ENCODE measurements at regions not wholly inside any gene's neighbourhood (a gene's known extent, or its start where the extent isn't known, plus 50 kb on each side); places are given as distances from the start of the nearest gene placed in this dataset.

GRCh38 chr7:76123316-76123715 lies 75.4 kb downstream of the MDH2 start:
- peaks cover 0 to 5% (median 0%) of the 10 kb centered on the region in 3 experiments for H3K27me3 ChIP-seq (ENCODE audit: control insufficient read depth in 3 of 3, insufficient read depth in 3 of 3, low read depth in 1 of 3, low read length in 3 of 3)
- no peak overlapping the region for H3K9ac ChIP-seq (ENCODE audit: low read depth, low read length, poor library complexity)
- DNase-seq (ENCODE audit: low spot score) = no peak
- no peak overlapping the region for H2BK12ac ChIP-seq (ENCODE audit: low read length)
- H2BK120ac ChIP-seq (ENCODE audit: low read depth, low read length) = no peak overlapping the region
- H3K36me3 ChIP-seq (replicated peaks in 1 of 2; ENCODE audit: control insufficient read depth in 2 of 2, insufficient read depth in 2 of 2, low read length in 2 of 2) = no peaks in the 10 kb centered on the region
- no peak overlapping the region for H3K18ac ChIP-seq (ENCODE audit: low read length)
- H4K91ac ChIP-seq (ENCODE audit: low read depth, low read length, poor library complexity) = no peak overlapping the region
- no CpG with 5 or more reads among the region's 4 CpGs for WGBS, 2 donors (ENCODE audit: extremely low coverage in 2 of 2, insufficient read length in 2 of 2, insufficient replicate concordance in 1 of 2)
- H3K4me3 ChIP-seq (ENCODE audit: low read length in 2 of 2) = no peak overlapping the region
- no peaks in the 10 kb centered on the region for H3K79me1 ChIP-seq (ENCODE audit: low read depth, low read length)
- H3K27ac ChIP-seq (replicated peaks; ENCODE audit: low read length) = no peak overlapping the region
- no peak overlapping the region for H4K8ac ChIP-seq (ENCODE audit: low read depth, low read length)
- H3K23ac ChIP-seq (ENCODE audit: low read depth, low read length, poor library complexity) = no peak overlapping the region
- H3K4ac ChIP-seq (ENCODE audit: low read length) = no peak overlapping the region
- H3K4me2 ChIP-seq (ENCODE audit: insufficient read depth, low read length, poor library complexity, severe bottlenecking) = no peak overlapping the region
- H3K14ac ChIP-seq (ENCODE audit: low read length) = no peak overlapping the region
- H2BK5ac ChIP-seq (ENCODE audit: low read length) = no peak overlapping the region
- no peak overlapping the region for H2AK5ac ChIP-seq (ENCODE audit: low read depth, low read length)
- no peaks in the 10 kb centered on the region for H3K9me3 ChIP-seq (replicated peaks in 1 of 2; ENCODE audit: control insufficient read depth in 2 of 2, insufficient read depth in 1 of 2, low read depth in 1 of 2, low read length in 2 of 2)
- no peak overlapping the region for H2BK15ac ChIP-seq (ENCODE audit: low read length)
- no peaks in the 10 kb centered on the region for H3K4me1 ChIP-seq (ENCODE audit: control insufficient read depth in 2 of 2, insufficient read depth in 1 of 2, low read depth in 1 of 2, low read length in 2 of 2)
- no peak overlapping the region for H2AFZ ChIP-seq (ENCODE audit: low read length)

- no peak overlapping the region for H2BK5ac ChIP-seq (ENCODE audit: low read length)
- no peaks in the 10 kb centered on the region for H3K4me1 ChIP-seq (ENCODE audit: control insufficient read depth in 2 of 2, insufficient read depth in 1 of 2, low read depth in 1 of 2, low read length in 2 of 2)
- H2AK5ac ChIP-seq (ENCODE audit: low read depth, low read length) = no peak overlapping the region
- no peak overlapping the region for H2BK15ac ChIP-seq (ENCODE audit: low read length)
- H3K9me3 ChIP-seq (replicated peaks in 1 of 2; ENCODE audit: control insufficient read depth in 2 of 2, insufficient read depth in 1 of 2, low read depth in 1 of 2, low read length in 2 of 2) = no peaks in the 10 kb centered on the region
- no peak overlapping the region for H3K4me3 ChIP-seq (ENCODE audit: low read length in 2 of 2)
- H3K14ac ChIP-seq (ENCODE audit: low read length) = no peak overlapping the region
- H4K8ac ChIP-seq (ENCODE audit: low read depth, low read length) = no peak overlapping the region
- H3K4ac ChIP-seq (ENCODE audit: low read length) = no peak overlapping the region
- peaks cover 0 to 13% (median 0%) of the 10 kb centered on the region in 3 experiments for H3K27me3 ChIP-seq (ENCODE audit: control insufficient read depth in 3 of 3, insufficient read depth in 3 of 3, low read depth in 1 of 3, low read length in 3 of 3)
- H3K23ac ChIP-seq (ENCODE audit: low read depth, low read length, poor library complexity) = no peak overlapping the region
- no peak overlapping the region for H2BK12ac ChIP-seq (ENCODE audit: low read length)
- H3K18ac ChIP-seq (ENCODE audit: low read length) = no peak overlapping the region
- no peak overlapping the region for H3K27ac ChIP-seq (replicated peaks; ENCODE audit: low read length)
- H3K36me3 ChIP-seq (replicated peaks in 1 of 2; ENCODE audit: control insufficient read depth in 2 of 2, insufficient read depth in 2 of 2, low read length in 2 of 2) = no peaks in the 10 kb centered on the region
- H4K91ac ChIP-seq (ENCODE audit: low read depth, low read length, poor library complexity) = no peak overlapping the region
- H2BK120ac ChIP-seq (ENCODE audit: low read depth, low read length) = no peak overlapping the region
- DNase-seq (ENCODE audit: low spot score) = no peak
- WGBS, 2 donors (ENCODE audit: extremely low coverage in 2 of 2, insufficient read length in 2 of 2, insufficient replicate concordance in 1 of 2) = no CpG with 5 or more reads among the region's 2 CpGs
- no peak overlapping the region for H3K4me2 ChIP-seq (ENCODE audit: insufficient read depth, low read length, poor library complexity, severe bottlenecking)
- no peak overlapping the region for H3K9ac ChIP-seq (ENCODE audit: low read depth, low read length, poor library complexity)
- no peaks in the 10 kb centered on the region for H3K79me1 ChIP-seq (ENCODE audit: low read depth, low read length)
- no peak overlapping the region for H2AFZ ChIP-seq (ENCODE audit: low read length)
Observed at GRCh38 chr7:76125560-76125959, 76.1 kb upstream of the SRRM3 start.

- H3K79me1 ChIP-seq (ENCODE audit: low read depth, low read length) = no peaks in the 10 kb centered on the region
- H3K18ac ChIP-seq (ENCODE audit: low read length) = no peak overlapping the region
- no peaks in the 10 kb centered on the region for H3K9me3 ChIP-seq (replicated peaks in 1 of 2; ENCODE audit: control insufficient read depth in 2 of 2, insufficient read depth in 1 of 2, low read depth in 1 of 2, low read length in 2 of 2)
- no peaks in the 10 kb centered on the region for H3K4me1 ChIP-seq (ENCODE audit: control insufficient read depth in 2 of 2, insufficient read depth in 1 of 2, low read depth in 1 of 2, low read length in 2 of 2)
- no peak overlapping the region for H2BK12ac ChIP-seq (ENCODE audit: low read length)
- no peak overlapping the region for H2AFZ ChIP-seq (ENCODE audit: low read length)
- no peak overlapping the region for H4K8ac ChIP-seq (ENCODE audit: low read depth, low read length)
- no peak overlapping the region for H2BK120ac ChIP-seq (ENCODE audit: low read depth, low read length)
- no peak overlapping the region for H3K4ac ChIP-seq (ENCODE audit: low read length)
- H2AK5ac ChIP-seq (ENCODE audit: low read depth, low read length) = no peak overlapping the region
- H3K27ac ChIP-seq (replicated peaks; ENCODE audit: low read length) = no peak overlapping the region
- H3K4me2 ChIP-seq (ENCODE audit: insufficient read depth, low read length, poor library complexity, severe bottlenecking) = no peak overlapping the region
- H3K23ac ChIP-seq (ENCODE audit: low read depth, low read length, poor library complexity) = no peak overlapping the region
- peaks cover 0 to 13% (median 0%) of the 10 kb centered on the region in 3 experiments for H3K27me3 ChIP-seq (ENCODE audit: control insufficient read depth in 3 of 3, insufficient read depth in 3 of 3, low read depth in 1 of 3, low read length in 3 of 3)
- H4K91ac ChIP-seq (ENCODE audit: low read depth, low read length, poor library complexity) = no peak overlapping the region
- H3K14ac ChIP-seq (ENCODE audit: low read length) = no peak overlapping the region
- no peak for DNase-seq (ENCODE audit: low spot score)
- no peak overlapping the region for H2BK15ac ChIP-seq (ENCODE audit: low read length)
- no peak overlapping the region for H3K4me3 ChIP-seq (ENCODE audit: low read length in 2 of 2)
- no CpG with 5 or more reads among the region's 4 CpGs for WGBS, 2 donors (ENCODE audit: extremely low coverage in 2 of 2, insufficient read length in 2 of 2, insufficient replicate concordance in 1 of 2)
- H3K36me3 ChIP-seq (replicated peaks in 1 of 2; ENCODE audit: control insufficient read depth in 2 of 2, insufficient read depth in 2 of 2, low read length in 2 of 2) = no peaks in the 10 kb centered on the region
- H2BK5ac ChIP-seq (ENCODE audit: low read length) = no peak overlapping the region
- no peak overlapping the region for H3K9ac ChIP-seq (ENCODE audit: low read depth, low read length, poor library complexity)
Observed at GRCh38 chr7:76126632-76127031, 75.1 kb upstream of the SRRM3 start.

- Histone ChIP-seq H2BK5ac (ENCODE audit: low read length) (no peak overlapping the region), H4K91ac (ENCODE audit: low read depth, low read length, poor library complexity) (no peak overlapping the region), H3K79me1 (ENCODE audit: low read depth, low read length) (no peaks in the 10 kb centered on the region), H2BK120ac (ENCODE audit: low read depth, low read length) (no peak overlapping the region), H2AFZ (ENCODE audit: low read length) (no peak overlapping the region), H4K8ac (ENCODE audit: low read depth, low read length) (no peak overlapping the region), H3K4ac (ENCODE audit: low read length) (no peak overlapping the region), H2BK15ac (ENCODE audit: low read length) (no peak overlapping the region), H3K9ac (ENCODE audit: low read depth, low read length, poor library complexity) (no peak overlapping the region), H3K18ac (ENCODE audit: low read length) (no peak overlapping the region), H3K27me3 (ENCODE audit: control insufficient read depth in 3 of 3, insufficient read depth in 3 of 3, low read depth in 1 of 3, low read length in 3 of 3) (peaks cover 0 to 7% (median 0%) of the 10 kb centered on the region in 3 experiments), H3K27ac (replicated peaks; ENCODE audit: low read length) (no peak overlapping the region), H3K4me3 (ENCODE audit: low read length in 2 of 2) (no peak overlapping the region), H3K4me2 (ENCODE audit: insufficient read depth, low read length, poor library complexity, severe bottlenecking) (no peak overlapping the region), H3K36me3 (replicated peaks in 1 of 2; ENCODE audit: control insufficient read depth in 2 of 2, insufficient read depth in 2 of 2, low read length in 2 of 2) (no peaks in the 10 kb centered on the region), H3K14ac (ENCODE audit: low read length) (no peak overlapping the region), H3K4me1 (ENCODE audit: control insufficient read depth in 2 of 2, insufficient read depth in 1 of 2, low read depth in 1 of 2, low read length in 2 of 2) (no peaks in the 10 kb centered on the region), H2AK5ac (ENCODE audit: low read depth, low read length) (no peak overlapping the region), H3K9me3 (replicated peaks in 1 of 2; ENCODE audit: control insufficient read depth in 2 of 2, insufficient read depth in 1 of 2, low read depth in 1 of 2, low read length in 2 of 2) (no peaks in the 10 kb centered on the region), H3K23ac (ENCODE audit: low read depth, low read length, poor library complexity) (no peak overlapping the region), H2BK12ac (ENCODE audit: low read length) (no peak overlapping the region)
- no peak for DNase-seq (ENCODE audit: low spot score)
- no CpG with 5 or more reads among the region's 5 CpGs for WGBS, 2 donors (ENCODE audit: extremely low coverage in 2 of 2, insufficient read length in 2 of 2, insufficient replicate concordance in 1 of 2)
Observed at GRCh38 chr7:76129366-76129765, 72.3 kb upstream of the SRRM3 start.

Data from neuronal stem cell (in vitro differentiated cells).